ENCODE measurements at regions not wholly inside any gene's neighbourhood (a gene's known extent, or its start where the extent isn't known, plus 50 kb on each side); places are given as distances from the start of the nearest gene placed in this dataset.
"Not testable (repeated sequence)": the region's sequence is repeated elsewhere in the genome, so short reads cannot be mapped to it uniquely, and the experiment has no call there.

DNA sequence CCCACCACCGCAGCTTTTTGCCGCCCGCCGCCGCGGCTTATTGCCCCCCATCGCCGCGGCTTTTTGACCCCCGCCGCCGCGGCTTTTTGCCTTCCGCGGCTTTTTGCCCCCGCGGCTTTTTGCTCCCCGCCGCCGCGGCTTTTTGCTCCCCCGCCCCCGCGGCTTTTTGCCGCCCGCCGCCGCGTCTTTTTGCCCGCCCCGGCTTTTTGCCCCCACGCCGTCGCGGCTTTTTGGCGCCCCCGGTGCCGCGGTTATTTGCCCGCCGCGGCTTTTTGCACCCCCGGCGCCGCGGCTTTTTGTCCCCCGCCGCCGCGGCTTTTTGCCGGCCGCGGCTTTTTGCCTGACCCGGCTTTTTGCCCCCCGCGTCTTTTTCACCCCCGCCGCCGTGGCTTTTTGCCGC, 3061.8 kb upstream of the TEKT4 start:
- TF ChIP-seq, protein P1, sequence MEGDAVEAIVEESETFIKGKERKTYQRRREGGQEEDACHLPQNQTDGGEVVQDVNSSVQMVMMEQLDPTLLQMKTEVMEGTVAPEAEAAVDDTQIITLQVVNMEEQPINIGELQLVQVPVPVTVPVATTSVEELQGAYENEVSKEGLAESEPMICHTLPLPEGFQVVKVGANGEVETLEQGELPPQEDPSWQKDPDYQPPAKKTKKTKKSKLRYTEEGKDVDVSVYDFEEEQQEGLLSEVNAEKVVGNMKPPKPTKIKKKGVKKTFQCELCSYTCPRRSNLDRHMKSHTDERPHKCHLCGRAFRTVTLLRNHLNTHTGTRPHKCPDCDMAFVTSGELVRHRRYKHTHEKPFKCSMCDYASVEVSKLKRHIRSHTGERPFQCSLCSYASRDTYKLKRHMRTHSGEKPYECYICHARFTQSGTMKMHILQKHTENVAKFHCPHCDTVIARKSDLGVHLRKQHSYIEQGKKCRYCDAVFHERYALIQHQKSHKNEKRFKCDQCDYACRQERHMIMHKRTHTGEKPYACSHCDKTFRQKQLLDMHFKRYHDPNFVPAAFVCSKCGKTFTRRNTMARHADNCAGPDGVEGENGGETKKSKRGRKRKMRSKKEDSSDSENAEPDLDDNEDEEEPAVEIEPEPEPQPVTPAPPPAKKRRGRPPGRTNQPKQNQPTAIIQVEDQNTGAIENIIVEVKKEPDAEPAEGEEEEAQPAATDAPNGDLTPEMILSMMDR (IDR thresholded peaks at IDR 0.05), result not testable (repeated sequence)
- TF ChIP-seq EP300, POLR2A (IDR thresholded peaks at IDR 0.05): not testable (repeated sequence)
